SJCRH30 (cell line): ENCODE measurements at regions not wholly inside any gene's neighbourhood (a gene's known extent, or its start where the extent isn't known, plus 50 kb on each side); places are given as distances from the start of the nearest gene placed in this dataset.

ENCODE experiments used
- DNase-seq, 2 experiments: peaks; one replicate each; pipeline ENCODE4 v3.0.0-alpha.2; 2015 to 2020
- H3K27ac ChIP-seq: fragments of 250-450 bp; sonication (Bioruptor Pico); 2 replicates; pipeline ENCODE4 v1.5.1; 2020; ENCODE audit warnings: mild to moderate bottlenecking, moderate library complexity
- H3K27me3 ChIP-seq: fragments of 250-450 bp; sonication (Bioruptor Pico); 2 replicates; pipeline ENCODE4 v1.5.1; 2020; ENCODE audit warnings: mild to moderate bottlenecking, moderate library complexity
- H3K36me3 ChIP-seq: fragments of 250-450 bp; sonication (Bioruptor Pico); 2 replicates; pipeline ENCODE4 v1.5.1; 2020; ENCODE audit warnings: mild to moderate bottlenecking, moderate library complexity
- H3K4me1 ChIP-seq: fragments of 250-450 bp; sonication (Bioruptor Pico); 2 replicates; pipeline ENCODE4 v1.5.1; 2020; ENCODE audit warnings: mild to moderate bottlenecking, moderate library complexity
- H3K4me3 ChIP-seq: fragments of 250-450 bp; sonication (Bioruptor Pico); 2 replicates; pipeline ENCODE4 v1.5.1; 2020; ENCODE audit warnings: mild to moderate bottlenecking, moderate library complexity
- H3K9me3 ChIP-seq: fragments of 250-450 bp; sonication (Bioruptor Pico); replicated peaks from 2 replicates; pipeline ENCODE4 v1.5.1; 2020; ENCODE audit warnings: mild to moderate bottlenecking, moderate library complexity

- no peaks in the 10 kb centered on the region for H3K9me3 ChIP-seq
These were observed 132.2 kb downstream of the NCOR2 start for GRCh38 chr12:124434951-124435805.

GRCh38 chr12:124434354-124434753 lies 133.1 kb downstream of the NCOR2 start:
- H3K27ac ChIP-seq, result no peak overlapping the region
- H3K27me3 ChIP-seq, result no peaks in the 10 kb centered on the region
- H3K4me1 ChIP-seq, result peaks cover 37% of the 10 kb centered on the region
- peaks cover 29% of the 10 kb centered on the region for H3K36me3 ChIP-seq
- no peaks in the 10 kb centered on the region for H3K9me3 ChIP-seq
- no peak for DNase-seq
- H3K4me3 ChIP-seq, result no peak overlapping the region

More at GRCh38 chr12:124434951-124435805, 132.2 kb downstream of the NCOR2 start:
- H3K36me3 ChIP-seq, result peaks cover 23% of the 10 kb centered on the region
- H3K27ac ChIP-seq, result no peak overlapping the region
- no peak for DNase-seq
- no peak overlapping the region for H3K4me3 ChIP-seq
- no peaks in the 10 kb centered on the region for H3K27me3 ChIP-seq
- peaks cover 31% of the 10 kb centered on the region for H3K4me1 ChIP-seq

DNA sequence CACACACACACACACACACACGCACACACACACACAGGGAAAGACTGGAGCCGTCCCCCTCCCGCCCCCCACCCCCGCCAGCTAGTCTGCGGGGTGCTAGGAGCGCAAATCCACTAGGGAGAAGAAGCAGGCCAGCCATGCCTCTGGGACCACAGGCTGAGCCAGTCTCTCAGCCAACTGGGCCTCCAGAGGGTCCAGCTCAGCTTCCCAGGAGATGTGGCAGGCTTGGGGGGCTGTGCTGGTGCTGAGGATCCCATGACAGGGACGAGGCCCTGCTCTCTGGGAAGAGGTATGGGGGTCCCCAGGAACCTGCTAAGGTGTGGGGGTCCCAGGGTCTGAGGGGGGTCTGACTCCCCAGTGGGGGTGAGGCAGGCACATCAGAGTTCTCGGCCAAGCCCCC lies 133.5 kb downstream of the NCOR2 start:
- Histone ChIP-seq H3K36me3 (peaks cover 31% of the 10 kb centered on the region), H3K27me3 (no peaks in the 10 kb centered on the region), H3K4me1 (peaks cover 40% of the 10 kb centered on the region), H3K27ac (no peak overlapping the region), H3K9me3 (no peaks in the 10 kb centered on the region), H3K4me3 (no peak overlapping the region)
- DNase-seq, result no peak

DNA sequence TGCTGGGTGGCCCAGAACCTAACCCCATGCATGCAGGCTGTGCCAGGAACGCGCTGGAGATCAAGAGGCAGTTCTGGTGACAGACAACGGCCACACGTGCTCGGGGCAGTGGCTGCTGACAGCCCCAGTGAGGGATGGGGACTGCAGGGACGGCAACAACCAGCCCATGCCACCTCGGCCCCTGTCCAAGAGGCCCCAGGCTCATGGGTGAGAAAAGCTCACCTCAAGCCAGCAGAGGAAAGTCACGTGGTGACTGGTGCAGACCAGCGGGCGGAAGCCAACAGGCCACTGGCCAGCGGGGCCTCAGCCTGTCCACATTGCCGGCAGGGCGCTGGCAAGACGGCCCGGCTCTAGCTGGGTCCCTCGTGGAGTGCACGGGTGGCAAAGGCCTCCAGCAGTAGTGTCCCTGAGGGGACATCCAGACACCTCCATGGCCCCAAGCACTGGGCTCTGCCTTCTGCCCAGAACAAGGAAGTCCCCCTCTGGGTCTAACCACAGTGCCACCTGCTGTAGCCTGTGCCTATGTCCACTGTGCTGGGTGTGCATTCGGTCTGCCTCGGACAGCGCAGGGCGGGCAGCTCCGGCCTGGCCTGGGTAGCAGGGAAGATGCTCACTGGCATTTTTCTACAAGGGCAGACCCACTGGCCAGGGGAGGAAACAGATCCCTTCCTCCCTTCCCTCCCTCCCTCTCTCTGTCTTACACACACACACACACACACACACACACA lies 134.1 kb downstream of the NCOR2 start:
- H3K9me3 ChIP-seq, result no peaks in the 10 kb centered on the region
- DNase-seq, result no peak
- no peak overlapping the region for H3K4me3 ChIP-seq
- H3K27ac ChIP-seq, result no peak overlapping the region
- no peaks in the 10 kb centered on the region for H3K27me3 ChIP-seq
- peaks cover 31% of the 10 kb centered on the region for H3K36me3 ChIP-seq
- peaks cover 43% of the 10 kb centered on the region for H3K4me1 ChIP-seq

- H3K36me3 ChIP-seq, result peaks cover 31% of the 10 kb centered on the region
- H3K9me3 ChIP-seq, result no peaks in the 10 kb centered on the region
- H3K4me1 ChIP-seq, result peaks cover 45% of the 10 kb centered on the region
- no peaks in the 10 kb centered on the region for H3K27me3 ChIP-seq
- H3K4me3 ChIP-seq, result no peak overlapping the region
- no peak for DNase-seq
- no peak overlapping the region for H3K27ac ChIP-seq
These were observed 135.0 kb downstream of the NCOR2 start for GRCh38 chr12:124432376-124432775.

DNA sequence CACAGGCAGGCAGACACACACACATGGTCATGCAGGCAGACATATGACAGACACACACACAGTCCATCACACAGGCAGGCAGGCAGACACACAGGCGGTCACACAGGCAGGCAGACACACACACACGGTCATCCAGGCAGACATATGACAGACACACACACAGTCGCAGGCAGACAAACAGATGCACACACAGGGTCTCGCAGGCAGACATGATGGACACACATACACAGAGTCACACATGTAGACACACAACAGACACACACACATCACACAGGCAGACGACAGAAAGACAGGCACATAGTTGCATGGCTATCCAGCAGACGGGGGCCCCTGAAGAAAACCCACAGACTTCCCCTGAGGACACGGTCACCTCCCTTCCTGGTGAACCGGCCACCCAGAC lies 135.4 kb downstream of the NCOR2 start:
- DNase-seq, result no peak
- no peak overlapping the region for H3K4me3 ChIP-seq
- H3K27me3 ChIP-seq, result no peaks in the 10 kb centered on the region
- peaks cover 41% of the 10 kb centered on the region for H3K4me1 ChIP-seq
- peaks cover 34% of the 10 kb centered on the region for H3K36me3 ChIP-seq
- H3K27ac ChIP-seq, result no peak overlapping the region
- no peaks in the 10 kb centered on the region for H3K9me3 ChIP-seq

DNA sequence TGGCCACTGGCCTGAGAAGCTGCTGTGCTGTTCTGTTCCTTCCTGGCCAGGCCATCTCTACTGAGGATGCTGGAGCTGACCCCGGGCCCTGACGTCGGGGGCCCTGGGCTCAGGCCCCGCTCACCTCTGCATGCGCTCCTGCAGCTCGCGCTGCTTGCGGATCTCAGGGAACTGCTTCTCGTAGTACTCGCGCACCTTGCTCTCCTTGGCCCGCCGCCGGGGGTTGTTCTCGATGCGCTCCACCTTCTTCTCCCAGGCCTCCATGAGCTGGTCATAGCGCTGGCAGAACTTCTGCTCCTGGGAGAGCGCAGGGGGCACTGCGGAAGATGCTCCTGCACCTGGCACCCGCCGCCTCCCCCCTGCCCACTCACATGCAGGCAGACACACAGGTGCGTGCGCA lies 135.6 kb downstream of the RFLNA start:
- Histone ChIP-seq H3K27me3 (no peaks in the 10 kb centered on the region), H3K9me3 (no peaks in the 10 kb centered on the region), H3K4me3 (no peak overlapping the region), H3K36me3 (peaks cover 23% of the 10 kb centered on the region), H3K27ac (peak overlapping the region; percentile 21; the same call in 1 of the 2 replicates), H3K4me1 (peaks cover 38% of the 10 kb centered on the region)
- DNase-seq, result no peak

GRCh38 chr12:124429535-124429934 lies 134.6 kb downstream of the RFLNA start:
- peaks cover 25% of the 10 kb centered on the region for H3K36me3 ChIP-seq
- peaks cover 35% of the 10 kb centered on the region for H3K4me1 ChIP-seq
- no peak for DNase-seq
- H3K4me3 ChIP-seq, result no peak overlapping the region
- H3K27ac ChIP-seq, result no peak overlapping the region
- no peaks in the 10 kb centered on the region for H3K9me3 ChIP-seq
- H3K27me3 ChIP-seq, result no peaks in the 10 kb centered on the region

- H3K36me3 ChIP-seq, result peaks cover 25% of the 10 kb centered on the region
- peaks cover 36% of the 10 kb centered on the region for H3K4me1 ChIP-seq
- no peak overlapping the region for H3K4me3 ChIP-seq
- no peak for DNase-seq
- peak overlapping the region; percentile 12; the same call in 1 of the 2 replicates for H3K27ac ChIP-seq
- H3K27me3 ChIP-seq, result no peaks in the 10 kb centered on the region
- H3K9me3 ChIP-seq, result no peaks in the 10 kb centered on the region
These were observed 133.9 kb downstream of the RFLNA start for GRCh38 chr12:124428792-124429281.

DNA sequence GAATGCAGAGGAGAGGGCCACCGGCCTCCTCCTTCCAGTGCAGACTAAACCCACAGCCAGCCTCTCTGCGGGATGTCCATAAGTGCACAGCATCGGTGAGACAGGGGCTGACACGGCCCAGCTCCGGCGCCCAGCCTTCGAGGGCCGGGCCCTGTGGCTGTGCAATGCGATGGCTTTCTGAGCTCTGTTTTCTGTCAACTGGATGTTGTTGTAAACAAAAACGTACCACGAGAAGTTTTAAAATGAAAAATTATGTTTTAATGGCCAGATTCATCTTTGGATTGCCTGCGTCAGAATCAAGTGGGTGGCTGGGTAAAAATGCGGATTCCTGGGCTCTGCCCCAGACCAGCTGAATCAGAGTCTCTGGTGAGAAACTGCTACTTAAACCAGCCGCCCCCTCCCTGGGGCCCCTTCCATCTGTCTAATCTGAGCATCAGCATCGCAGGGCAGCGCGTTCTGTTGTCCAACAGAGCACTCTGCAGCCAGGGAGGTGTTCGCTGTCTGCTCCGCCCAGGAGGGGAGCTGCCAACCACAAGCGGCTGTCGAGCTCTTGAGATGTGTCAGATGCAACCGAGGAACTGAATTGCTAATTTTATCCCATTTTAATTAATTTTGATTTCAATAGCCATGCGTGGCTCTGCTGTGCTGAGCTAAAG lies 133.4 kb downstream of the RFLNA start:
- Histone ChIP-seq H3K9me3 (no peaks in the 10 kb centered on the region), H3K4me1 (peaks cover 40% of the 10 kb centered on the region), H3K4me3 (no peak overlapping the region), H3K27ac (peak overlapping the region; percentile 25; the same call in 1 of the 2 replicates), H3K36me3 (peaks cover 25% of the 10 kb centered on the region), H3K27me3 (no peaks in the 10 kb centered on the region)
- DNase-seq, result peak; percentile 52 to 59

DNA sequence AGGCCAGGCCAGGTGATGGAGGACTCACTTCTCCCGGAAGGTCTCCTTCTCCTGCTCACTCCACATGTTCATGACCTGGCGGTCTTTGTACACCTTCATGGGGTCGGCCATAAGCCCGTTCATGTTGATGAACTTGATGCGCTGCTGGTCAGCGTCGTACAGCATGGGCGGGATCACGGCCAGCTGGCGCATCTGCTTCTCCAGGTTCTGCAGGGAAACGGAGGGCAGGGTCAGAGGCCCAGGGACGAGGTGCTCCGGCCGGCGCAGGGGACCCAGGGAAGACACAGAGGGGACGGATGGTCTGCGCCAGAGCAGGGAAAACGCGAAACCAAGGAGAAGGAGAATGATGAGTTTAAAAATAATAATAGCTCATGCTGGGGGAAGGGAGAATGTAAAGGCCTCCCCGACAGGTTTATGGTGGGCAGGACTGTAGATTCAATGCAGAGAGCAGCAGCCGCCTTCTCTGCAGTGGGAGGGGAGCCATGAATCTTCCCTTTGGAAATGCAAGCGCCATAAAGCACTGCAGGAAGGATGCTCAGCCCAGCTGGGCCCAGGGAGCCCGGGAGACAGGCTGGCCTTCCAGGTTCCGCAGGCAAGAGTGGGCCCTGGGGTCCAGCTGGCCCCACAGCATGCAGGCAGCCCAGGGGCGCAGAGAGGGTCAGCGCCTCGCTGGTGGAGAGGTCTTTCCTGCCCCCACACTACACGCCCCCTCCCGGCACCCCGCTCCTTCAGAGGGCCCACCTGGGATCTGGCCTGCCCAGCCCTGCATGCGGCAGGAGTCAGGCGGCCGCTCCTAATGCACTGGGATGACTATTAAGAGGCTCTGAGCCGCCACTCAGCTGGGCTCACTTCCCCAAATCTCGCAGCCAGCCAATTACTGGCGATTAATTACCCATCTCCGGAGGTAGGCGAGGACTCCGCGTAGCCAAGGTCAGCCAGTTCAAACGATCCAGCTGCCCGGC lies 132.0 kb downstream of the RFLNA start:
- H3K27me3 ChIP-seq, result no peaks in the 10 kb centered on the region
- H3K4me3 ChIP-seq, result no peak overlapping the region
- peaks cover 29% of the 10 kb centered on the region for H3K36me3 ChIP-seq
- H3K4me1 ChIP-seq, result peaks cover 50% of the 10 kb centered on the region
- H3K27ac ChIP-seq, result peak overlapping the region; percentile 25
- no peak for DNase-seq
- no peaks in the 10 kb centered on the region for H3K9me3 ChIP-seq

DNA sequence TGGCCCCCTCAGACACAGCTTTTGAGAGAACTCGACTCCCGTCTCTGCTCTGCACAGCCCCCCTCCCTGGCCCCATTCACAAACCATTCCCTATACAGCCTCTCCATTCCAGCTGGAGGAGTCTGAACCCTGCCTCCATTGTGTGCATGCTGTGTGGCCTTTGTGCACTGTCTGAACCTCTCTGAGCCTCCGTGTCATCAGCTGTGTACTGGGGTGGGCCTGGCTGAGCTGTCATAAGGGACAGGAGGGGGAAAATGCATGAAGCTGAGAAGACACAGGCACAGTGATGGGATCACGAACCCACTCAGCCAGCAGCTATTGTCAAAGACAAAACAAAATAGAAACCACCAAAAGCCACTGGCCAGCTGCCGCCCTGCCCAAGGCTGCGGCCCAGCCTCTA lies 130.8 kb downstream of the RFLNA start:
- peaks cover 32% of the 10 kb centered on the region for H3K36me3 ChIP-seq

DNA sequence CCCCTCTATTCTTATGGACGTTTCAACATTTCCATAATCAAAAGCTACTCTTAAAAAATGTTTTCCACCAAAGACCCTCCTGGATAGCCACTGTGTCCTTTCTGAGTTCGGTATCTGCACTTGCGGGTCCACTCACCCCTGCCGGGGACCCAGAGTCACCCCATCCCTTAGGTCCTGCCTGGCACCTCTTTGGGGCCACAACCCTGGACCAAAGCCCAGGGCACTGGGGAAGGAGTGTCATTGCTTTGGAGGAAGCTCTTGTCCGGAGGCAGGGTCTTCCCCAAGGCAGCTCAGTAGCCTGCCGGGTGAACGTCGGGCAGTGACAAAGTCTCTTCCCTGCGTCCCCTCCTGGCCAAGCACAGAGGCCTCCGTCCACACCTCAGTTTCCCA lies 129.6 kb downstream of the RFLNA start:
- no peak for DNase-seq
- peaks cover 34% of the 10 kb centered on the region for H3K36me3 ChIP-seq

More for the DNA sequence above, 130.8 kb downstream of the RFLNA start:
- DNase-seq, result peak in 1 of 2 experiments; percentile 30
- H3K4me1 ChIP-seq, result peaks cover 59% of the 10 kb centered on the region
- H3K27me3 ChIP-seq, result no peaks in the 10 kb centered on the region
- no peak overlapping the region for H3K4me3 ChIP-seq
- no peak overlapping the region for H3K27ac ChIP-seq
- H3K9me3 ChIP-seq, result no peaks in the 10 kb centered on the region

More for the DNA sequence above, 129.6 kb downstream of the RFLNA start:
- no peak overlapping the region for H3K27ac ChIP-seq
- no peaks in the 10 kb centered on the region for H3K9me3 ChIP-seq
- H3K4me1 ChIP-seq, result peaks cover 52% of the 10 kb centered on the region
- no peak overlapping the region for H3K4me3 ChIP-seq
- no peaks in the 10 kb centered on the region for H3K27me3 ChIP-seq
